NOMO-1 (cell line): ENCODE measurements at regions not wholly inside any gene's neighbourhood (a gene's known extent, or its start where the extent isn't known, plus 50 kb on each side); places are given as distances from the start of the nearest gene placed in this dataset.

Experiments used
- DNase-seq, 2 experiments: peaks; one replicate each; lab custom pipeline; 2025; ENCODE audit not compliant: unreplicated experiment in 2 of 2; lab: John Stamatoyannopoulos, UW

GRCh38 chr3:82342521-82342920 lies 581.1 kb upstream of the GBE1 start:
- no peak for DNase-seq

DNA sequence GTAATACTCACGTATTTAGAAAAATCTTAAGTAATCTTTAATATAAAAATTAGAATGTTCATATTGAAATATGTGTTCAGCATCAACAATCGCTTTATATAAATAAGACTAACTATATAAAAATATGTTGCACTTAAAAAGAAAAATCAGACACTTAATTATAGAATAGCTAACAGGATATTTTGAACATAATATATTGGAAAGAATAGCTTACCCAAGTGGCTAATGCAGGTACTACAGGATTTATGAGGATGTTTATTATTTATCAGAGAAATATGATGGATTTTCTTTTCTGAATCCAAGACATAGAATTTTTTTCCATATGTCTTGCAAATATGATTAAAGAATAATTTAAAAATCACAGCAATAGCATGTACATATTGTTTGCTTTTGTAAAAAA lies 567.9 kb upstream of the GBE1 start:
- no peak for DNase-seq

DNA sequence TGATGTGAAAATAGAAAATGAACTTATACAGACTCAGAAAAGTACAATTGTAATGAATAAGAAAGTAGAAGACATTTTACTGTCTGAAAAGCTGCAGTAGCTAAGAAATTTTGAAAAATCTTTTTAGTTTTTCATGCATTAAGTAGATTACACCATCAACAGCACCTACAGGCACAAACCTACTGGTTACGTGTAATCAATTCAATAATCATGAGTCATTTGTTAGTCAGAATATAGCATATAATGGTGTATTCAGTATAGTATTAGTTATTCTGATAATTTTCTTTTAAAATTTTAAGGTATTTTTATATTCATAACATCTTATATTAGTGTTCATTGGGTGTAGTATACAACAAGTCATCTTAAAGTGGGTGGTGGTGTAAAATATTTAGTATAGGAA lies 550.5 kb upstream of the GBE1 start:
- no peak for DNase-seq

DNA sequence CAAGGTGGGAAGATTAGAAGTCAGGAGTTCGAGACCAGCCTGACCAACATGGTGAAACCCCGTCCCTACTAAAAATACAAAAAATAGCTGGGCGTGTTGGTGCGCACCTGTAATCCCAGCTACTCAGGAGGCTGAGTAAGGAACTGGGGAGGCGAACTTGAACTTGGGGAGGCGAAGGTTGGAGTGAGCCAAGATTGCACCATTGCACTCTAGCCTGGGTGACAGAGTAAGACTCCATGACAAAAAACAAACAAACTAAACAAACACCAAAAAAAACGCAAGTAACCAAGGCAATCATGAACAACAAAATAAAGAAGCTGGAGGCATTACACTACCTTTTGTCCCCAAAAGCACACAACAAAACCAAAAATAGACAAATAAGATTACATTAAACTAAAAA lies 547.3 kb upstream of the GBE1 start:
- DNase-seq: no peak

GRCh38 chr3:82306189-82306588 lies 544.7 kb upstream of the GBE1 start:
- DNase-seq: no peak

DNA sequence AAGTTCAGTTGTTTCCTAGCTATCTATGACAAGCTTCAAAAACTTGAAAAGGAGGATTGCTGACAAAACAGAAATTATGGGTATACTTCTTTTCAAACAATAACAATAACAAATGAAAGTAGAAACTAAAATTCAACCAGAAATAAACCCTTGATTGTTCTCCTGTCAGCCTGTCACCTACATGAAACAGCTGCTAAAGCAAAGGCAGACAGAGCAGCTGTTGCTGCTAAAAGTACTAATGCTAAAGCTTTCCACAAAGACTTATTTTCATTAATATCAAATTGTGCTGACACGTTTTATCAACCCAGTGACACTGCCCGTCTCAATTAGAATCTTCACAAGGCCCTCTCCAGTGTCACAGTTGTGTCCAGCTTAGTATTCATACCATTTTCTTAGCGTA lies 533.2 kb upstream of the GBE1 start:
- no peak for DNase-seq

DNA sequence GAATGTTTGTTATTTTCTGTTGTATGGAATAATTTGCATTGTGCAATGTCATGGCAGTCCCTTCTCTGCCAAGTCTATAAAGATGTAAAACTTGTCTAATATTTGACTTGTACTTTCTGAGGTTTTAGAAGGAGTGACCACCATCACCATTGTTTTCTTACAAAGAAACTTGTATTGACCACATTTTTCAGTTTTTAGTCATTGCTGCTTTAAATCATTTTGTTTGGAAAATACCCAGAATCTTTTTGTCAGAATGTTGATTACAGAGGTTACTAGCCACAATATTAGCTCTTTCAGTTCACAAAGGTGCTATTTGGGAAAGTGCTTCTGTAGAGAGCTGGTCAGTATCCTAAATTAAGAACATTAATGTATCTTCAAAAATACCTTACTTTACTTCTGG lies 532.4 kb upstream of the GBE1 start:
- no peak for DNase-seq

DNA sequence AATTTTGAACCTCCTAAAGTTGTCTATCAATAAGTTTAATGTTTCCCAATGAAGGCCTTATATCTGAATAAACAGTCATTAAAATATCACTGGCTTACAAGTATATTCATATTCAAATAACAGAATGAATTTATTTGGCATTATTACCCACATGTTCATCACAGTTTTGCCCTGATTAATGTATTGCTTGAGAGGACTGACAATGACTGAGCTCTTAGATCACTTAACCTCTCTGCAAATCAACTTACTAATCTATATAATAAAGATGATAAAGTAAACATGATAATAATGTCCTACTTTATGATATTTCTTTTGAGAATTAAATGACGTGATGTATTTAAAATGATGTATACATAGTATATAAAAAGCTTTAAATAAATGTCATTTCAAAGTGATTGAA lies 532.0 kb upstream of the GBE1 start:
- DNase-seq: no peak

GRCh38 chr3:82287562-82287961 lies 526.1 kb upstream of the GBE1 start:
- no peak for DNase-seq

DNA sequence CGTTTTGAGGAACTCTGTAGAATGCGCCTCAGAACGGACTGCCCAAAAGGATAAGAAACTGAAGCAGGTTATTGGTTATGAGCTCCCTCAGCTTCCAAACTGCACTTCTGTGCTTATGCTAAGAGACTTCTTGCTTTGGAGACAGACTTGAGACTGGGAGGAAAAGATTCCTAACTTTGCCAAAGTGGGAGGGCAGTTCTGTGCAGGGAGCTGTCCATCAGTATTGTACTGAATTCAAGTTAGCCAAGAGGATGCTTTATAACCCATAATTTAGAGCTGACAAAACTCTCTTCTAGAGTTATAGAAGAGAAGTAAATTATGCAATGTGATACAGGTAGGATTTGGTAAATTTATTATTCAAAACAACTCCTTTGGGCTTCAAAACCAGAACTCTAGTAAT lies 519.8 kb upstream of the GBE1 start:
- no peak for DNase-seq

DNA sequence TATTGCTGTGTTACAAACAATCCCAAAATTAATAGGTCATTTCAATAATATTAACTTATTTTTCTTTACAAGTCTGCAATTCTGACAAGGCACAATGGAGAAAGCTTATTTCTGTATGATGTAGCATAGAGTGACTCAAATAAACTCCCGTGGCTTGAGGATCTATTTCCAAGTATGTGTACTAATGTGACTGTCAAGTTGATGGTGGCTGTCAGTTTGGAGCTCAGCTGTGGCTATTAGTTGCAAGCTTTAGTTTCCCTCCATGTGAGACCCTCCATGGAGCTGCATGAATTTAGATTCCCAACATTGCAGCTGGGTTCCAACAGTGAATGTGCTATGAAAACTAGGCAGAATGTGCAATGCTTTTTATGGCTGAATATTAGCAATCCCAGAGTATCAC lies 515.5 kb upstream of the GBE1 start:
- DNase-seq: no peak

DNA sequence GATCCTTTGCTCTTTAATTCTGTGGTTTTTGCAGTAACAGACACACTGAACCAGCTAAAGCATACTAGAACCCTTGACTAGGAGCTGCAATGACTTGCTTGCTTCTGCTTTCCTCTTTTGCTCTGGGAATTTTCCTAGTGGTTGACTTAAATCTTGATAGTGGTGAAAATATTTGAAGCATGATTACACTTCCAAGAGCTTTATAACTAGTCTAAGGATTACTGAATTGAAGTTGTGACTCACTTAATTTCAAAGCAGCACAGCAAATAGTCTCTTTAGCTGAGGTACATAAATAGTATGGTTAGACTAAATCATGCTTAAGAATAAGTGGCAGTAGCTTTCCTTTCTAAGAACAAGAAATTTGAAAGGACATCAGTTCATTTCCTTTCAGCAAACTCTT lies 513.5 kb upstream of the GBE1 start:
- DNase-seq: no peak

- DNase-seq: no peak
Measured at GRCh38 chr3:82265747-82266146, 504.3 kb upstream of the GBE1 start.

- DNase-seq: no peak
Measured at GRCh38 chr3:82262193-82262592, 500.7 kb upstream of the GBE1 start.

DNA sequence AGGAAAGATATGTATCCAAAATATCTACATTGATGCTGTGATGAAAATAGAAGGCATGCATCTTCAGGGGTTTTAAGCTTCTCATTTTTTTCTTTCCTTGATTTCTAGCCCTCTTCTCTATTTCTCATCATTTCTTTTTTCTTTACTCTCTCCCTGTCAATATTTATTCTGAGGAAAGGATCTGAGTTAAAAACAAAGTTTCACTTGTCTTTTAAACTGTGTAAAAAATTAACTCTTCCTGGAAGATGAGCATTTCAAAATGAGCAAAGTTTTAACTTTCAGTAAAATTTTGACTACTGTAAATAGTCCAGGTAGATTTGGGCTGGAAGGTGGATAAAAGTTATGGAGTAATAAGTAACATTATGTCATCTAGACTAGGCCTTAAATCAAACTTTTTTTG lies 500.2 kb upstream of the GBE1 start:
- DNase-seq: no peak

GRCh38 chr3:82261013-82261412 lies 499.6 kb upstream of the GBE1 start:
- no peak for DNase-seq

DNA sequence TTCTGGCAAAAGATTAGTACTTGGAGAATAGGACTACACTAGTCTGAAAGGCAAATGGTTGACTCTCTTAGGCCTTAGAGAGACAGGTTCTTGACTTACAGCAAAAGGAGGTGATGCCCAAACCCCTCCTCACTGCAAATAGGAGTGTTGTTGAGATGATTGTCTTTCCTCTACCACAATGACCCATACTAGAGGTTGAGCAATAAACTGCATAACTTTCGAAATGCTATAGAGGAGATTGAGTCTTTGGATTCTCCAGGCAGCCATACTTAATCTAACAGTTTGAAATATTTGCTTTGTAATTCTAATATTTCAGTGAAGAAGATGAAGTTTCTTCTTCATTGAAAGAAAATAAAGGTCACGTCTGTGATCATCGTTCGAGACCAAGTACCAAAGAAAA lies 498.5 kb upstream of the GBE1 start:
- no peak for DNase-seq

DNA sequence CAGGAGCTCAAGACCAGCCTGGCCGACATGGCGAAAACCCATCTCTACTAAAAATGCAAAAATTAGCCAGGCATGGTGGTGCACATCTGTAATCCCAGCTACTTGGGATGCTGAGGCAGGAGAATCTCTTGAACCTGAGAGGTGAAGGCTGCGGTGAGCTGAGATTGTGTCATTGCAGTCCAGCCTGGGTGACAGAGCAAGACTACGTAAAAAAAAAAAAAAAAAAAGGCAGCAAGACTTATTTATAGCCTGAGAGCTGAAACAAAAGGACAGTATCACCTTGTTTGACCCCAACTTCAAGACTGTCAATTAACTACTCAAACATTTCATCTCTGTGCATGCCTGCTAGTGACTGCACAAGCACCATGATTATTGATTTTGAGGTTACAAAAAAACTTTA lies 478.9 kb upstream of the GBE1 start:
- DNase-seq: no peak

DNA sequence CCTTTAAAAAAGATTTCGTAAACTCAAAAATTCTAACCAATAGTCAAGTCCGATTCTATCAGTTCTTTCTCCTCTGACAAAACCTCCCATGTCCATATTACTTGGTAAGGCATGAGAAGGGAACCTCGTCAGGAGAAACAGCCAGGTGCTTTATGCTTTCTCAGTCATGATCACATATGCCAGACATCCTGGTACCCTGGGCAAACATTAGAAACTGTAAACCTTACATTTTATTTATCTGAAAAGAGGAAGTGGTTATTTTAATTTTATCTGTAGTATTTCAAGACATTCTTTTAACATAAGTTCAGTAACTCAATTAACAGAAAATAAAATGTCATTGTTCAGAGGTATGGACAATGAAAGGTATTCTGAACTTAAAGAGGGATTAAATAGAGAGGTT lies 474.8 kb upstream of the GBE1 start:
- no peak for DNase-seq

DNA sequence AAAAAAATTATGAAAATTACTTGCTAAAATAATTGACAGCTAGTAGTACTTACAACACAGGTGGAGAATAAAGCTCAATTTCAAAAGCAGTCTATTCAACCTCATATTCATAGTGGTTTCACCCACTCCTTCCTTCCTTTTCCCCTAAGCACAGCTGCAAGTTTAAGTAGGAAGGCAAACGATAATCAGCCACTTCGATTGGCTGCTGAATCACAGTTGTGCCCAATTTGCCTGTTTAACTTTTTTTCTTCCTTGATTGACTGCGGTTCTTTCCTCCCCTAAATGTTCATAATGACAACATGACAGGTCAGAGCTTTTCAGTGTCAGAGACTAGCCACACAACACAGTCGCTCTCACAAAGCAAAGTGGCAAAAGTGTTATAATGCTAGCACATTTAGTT lies 468.0 kb upstream of the GBE1 start:
- DNase-seq: no peak

DNA sequence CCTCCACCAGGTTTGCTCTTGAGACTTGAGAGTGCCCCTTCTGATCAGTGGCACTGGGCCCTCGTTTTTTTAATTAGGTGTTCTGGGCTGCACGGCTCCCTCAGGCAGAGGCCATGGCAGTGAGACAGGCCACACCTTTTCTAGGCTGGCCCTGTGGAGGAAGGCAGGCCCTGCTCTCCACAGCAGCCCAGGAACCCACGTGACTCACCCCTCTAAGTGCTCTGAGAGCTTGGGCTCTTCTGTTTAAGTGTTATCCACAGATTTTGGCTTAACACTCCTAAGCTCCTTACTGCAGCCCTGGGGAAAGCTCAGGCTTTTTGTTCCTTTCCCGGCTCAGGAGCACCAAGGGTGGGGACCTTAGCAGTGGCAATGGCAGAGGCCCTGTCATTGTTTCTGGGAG lies 463.2 kb upstream of the GBE1 start:
- no peak for DNase-seq

- no peak for DNase-seq
Measured at GRCh38 chr3:82222401-82222800, 461.0 kb upstream of the GBE1 start.

DNA sequence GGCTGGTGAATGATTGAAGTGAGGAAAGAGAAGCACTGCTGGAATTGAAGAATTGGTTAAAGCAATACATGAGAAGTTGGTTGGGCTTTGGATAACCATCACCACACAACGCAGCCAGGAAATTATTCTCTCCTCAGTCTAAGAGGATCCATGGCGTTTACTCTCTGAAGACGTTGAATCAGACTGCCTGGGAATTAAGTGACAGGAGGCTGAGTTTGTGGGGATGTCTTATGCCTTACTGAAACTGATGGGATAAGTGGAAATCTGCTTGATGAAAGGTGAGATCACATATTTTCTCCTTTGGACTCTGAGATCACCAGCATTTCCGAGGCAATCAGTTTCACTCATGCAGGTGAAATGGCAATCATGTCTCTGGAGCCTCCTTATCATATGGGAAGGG lies 456.1 kb upstream of the GBE1 start:
- no peak for DNase-seq
